KMS-11 (cell line): ENCODE measurements at regions not wholly inside any gene's neighbourhood (a gene's known extent, or its start where the extent isn't known, plus 50 kb on each side); places are given as distances from the start of the nearest gene placed in this dataset.

Source experiments
- H2AFZ ChIP-seq: fragments of 200-600 bp; sonication (generic); 2 replicates; pipeline ENCODE4 v1.6.1; 2016; ENCODE audit warnings: antibody characterized with exemption, mixed run types, low read depth
- H3K27ac ChIP-seq: fragments of 200-600 bp; sonication (generic); 2 replicates; pipeline ENCODE4 v1.6.1; 2016; ENCODE audit warnings: mild to moderate bottlenecking, mixed run types
- H3K27me3 ChIP-seq: fragments of 200-600 bp; sonication (generic); 2 replicates; pipeline ENCODE4 v1.6.1; 2017; ENCODE audit warnings: mild to moderate bottlenecking, low read depth, mixed run types, moderate library complexity; ENCODE audit not compliant: insufficient read depth
- H3K36me3 ChIP-seq: fragments of 200-600 bp; sonication (generic); 2 replicates; pipeline ENCODE4 v1.6.1; 2017; ENCODE audit warnings: mild to moderate bottlenecking, mixed run types; ENCODE audit not compliant: insufficient read depth
- H3K4me1 ChIP-seq: fragments of 200-600 bp; sonication (generic); 2 replicates; pipeline ENCODE4 v1.6.1; 2016; ENCODE audit warnings: mild to moderate bottlenecking, low read depth, mixed run types; ENCODE audit not compliant: poor library complexity, severe bottlenecking
- H3K4me2 ChIP-seq: fragments of 200-600 bp; sonication (generic); 2 replicates; pipeline ENCODE4 v1.7.0; 2016; ENCODE audit warnings: mild to moderate bottlenecking, mixed run types
- H3K4me3 ChIP-seq: fragments of 200-600 bp; sonication (generic); IDR thresholded peaks from 2 replicates; pipeline ENCODE4 v1.6.1; 2017; ENCODE audit warnings: low read depth, low read length, mixed read lengths; ENCODE audit not compliant: insufficient read depth
- H3K79me2 ChIP-seq: fragments of 200-600 bp; sonication (generic); 2 replicates; pipeline ENCODE4 v1.6.1; 2016; ENCODE audit warnings: low read depth, mixed run types; ENCODE audit not compliant: insufficient read depth
- H3K9ac ChIP-seq: fragments of 200-600 bp; sonication (generic); 2 replicates; pipeline ENCODE4 v1.6.1; 2016; ENCODE audit warnings: mild to moderate bottlenecking, mixed run types
- H4K20me1 ChIP-seq: fragments of 200-600 bp; sonication (generic); 2 replicates; pipeline ENCODE4 v1.6.1; 2016; ENCODE audit warnings: mild to moderate bottlenecking, mixed run types; ENCODE audit not compliant: insufficient read depth
- TF ChIP-seq, protein P1 (sequence below): fragments of 200-600 bp; sonication (generic); conservative IDR thresholded peaks from 2 replicates; pipeline ENCODE4 v1.6.1; 2017; ENCODE audit warnings: low read depth, mild to moderate bottlenecking, antibody characterized with exemption, low read length, moderate library complexity, mixed read lengths

DNA sequence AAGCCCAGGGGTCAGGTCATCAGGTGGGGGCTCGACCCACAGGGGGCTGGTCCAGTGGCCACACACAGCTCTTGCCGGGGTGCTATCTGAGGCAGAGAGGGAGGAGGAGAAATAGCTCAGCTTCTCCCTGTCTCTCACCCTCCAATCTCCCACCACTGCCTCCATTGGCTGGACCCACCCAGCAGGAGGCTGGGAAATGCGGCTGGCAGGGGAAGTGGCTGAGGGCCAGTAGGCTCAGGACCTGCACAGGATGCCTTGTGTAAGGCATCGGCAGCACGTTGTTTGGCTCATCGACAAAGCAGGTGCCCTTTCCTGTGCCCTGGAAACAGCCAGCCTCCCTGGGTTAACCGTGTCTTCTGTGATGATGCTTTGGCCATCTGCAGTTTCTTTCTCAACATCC is 58.8 kb upstream of the SLC24A4 start:
- Histone ChIP-seq H4K20me1 (no peaks in the 10 kb centered on the region), H3K9ac (no peak overlapping the region), H3K4me3 (no peak overlapping the region), H3K4me1 (peaks cover 24% of the 10 kb centered on the region), H3K36me3 (no peaks in the 10 kb centered on the region), H3K27ac (no peak overlapping the region), H3K4me2 (no peak overlapping the region), H3K27me3 (no peaks in the 10 kb centered on the region), H2AFZ (no peak overlapping the region), H3K79me2 (no peaks in the 10 kb centered on the region)
- TF ChIP-seq, protein P1, sequence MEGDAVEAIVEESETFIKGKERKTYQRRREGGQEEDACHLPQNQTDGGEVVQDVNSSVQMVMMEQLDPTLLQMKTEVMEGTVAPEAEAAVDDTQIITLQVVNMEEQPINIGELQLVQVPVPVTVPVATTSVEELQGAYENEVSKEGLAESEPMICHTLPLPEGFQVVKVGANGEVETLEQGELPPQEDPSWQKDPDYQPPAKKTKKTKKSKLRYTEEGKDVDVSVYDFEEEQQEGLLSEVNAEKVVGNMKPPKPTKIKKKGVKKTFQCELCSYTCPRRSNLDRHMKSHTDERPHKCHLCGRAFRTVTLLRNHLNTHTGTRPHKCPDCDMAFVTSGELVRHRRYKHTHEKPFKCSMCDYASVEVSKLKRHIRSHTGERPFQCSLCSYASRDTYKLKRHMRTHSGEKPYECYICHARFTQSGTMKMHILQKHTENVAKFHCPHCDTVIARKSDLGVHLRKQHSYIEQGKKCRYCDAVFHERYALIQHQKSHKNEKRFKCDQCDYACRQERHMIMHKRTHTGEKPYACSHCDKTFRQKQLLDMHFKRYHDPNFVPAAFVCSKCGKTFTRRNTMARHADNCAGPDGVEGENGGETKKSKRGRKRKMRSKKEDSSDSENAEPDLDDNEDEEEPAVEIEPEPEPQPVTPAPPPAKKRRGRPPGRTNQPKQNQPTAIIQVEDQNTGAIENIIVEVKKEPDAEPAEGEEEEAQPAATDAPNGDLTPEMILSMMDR: no peak

DNA sequence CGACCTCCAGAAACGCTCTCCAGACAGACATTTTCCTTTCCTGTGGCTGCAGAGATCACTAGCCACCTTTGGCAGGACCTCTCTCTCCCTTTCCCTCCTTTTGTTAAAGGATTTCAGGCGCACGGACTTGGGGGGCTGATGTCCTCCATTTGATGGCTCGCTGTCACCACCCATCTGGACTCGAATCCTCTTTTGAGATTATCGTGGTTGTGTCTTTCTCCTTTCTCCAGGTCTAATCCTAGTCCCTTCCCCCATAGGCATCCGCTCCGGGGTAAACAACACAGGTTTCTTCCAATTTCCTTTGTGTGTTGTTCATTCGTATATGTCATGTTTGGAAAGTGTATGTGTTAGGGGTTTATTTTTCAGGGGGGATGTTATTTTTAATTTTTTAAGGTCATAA is 56.7 kb upstream of the SLC24A4 start:
- TF ChIP-seq, protein P1: no peak
- no peak overlapping the region for H3K4me3 ChIP-seq
- H3K27ac ChIP-seq: no peak overlapping the region
- no peak overlapping the region for H3K4me2 ChIP-seq
- H3K36me3 ChIP-seq: no peaks in the 10 kb centered on the region
- no peak overlapping the region for H3K9ac ChIP-seq
- no peaks in the 10 kb centered on the region for H3K79me2 ChIP-seq
- H4K20me1 ChIP-seq: no peaks in the 10 kb centered on the region
- no peaks in the 10 kb centered on the region for H3K27me3 ChIP-seq
- no peak overlapping the region for H2AFZ ChIP-seq
- H3K4me1 ChIP-seq: peaks cover 6% of the 10 kb centered on the region
